Ascending aorta (tissue), 2 donors: ENCODE measurements at regions not wholly inside any gene's neighbourhood (a gene's known extent, or its start where the extent isn't known, plus 50 kb on each side); places are given as distances from the start of the nearest gene placed in this dataset.
A peak's percentile ranks its signal among the peaks of the same experiment; 100 is the strongest.

Experiments
- DNase-seq, 2 donors: peaks; one replicate each; pipeline ENCODE4 v3.0.0-alpha.2; 2019; ENCODE audit warnings: low spot score in 2 of 2
- H3K27ac ChIP-seq, 2 donors: fragments of 200-600 bp; sonication (generic); one replicate each; pipeline ENCODE4 v1.5.1; 2016 to 2017; ENCODE audit warnings: mild to moderate bottlenecking in 1 of 2
- H3K27me3 ChIP-seq: fragments of 200-600 bp; sonication (generic); one replicate; pipeline ENCODE4 v1.5.1; 2017
- H3K36me3 ChIP-seq, 2 donors: fragments of 200-600 bp; sonication (generic); one replicate each; pipeline ENCODE4 v1.5.1; 2016
- H3K4me1 ChIP-seq, 2 donors: fragments of 200-600 bp; sonication (generic); one replicate each; pipeline ENCODE4 v1.5.1; 2016 to 2017; ENCODE audit warnings: mild to moderate bottlenecking in 1 of 2
- H3K4me3 ChIP-seq, 2 donors: fragments of 200-600 bp; sonication (generic); one replicate each; pipeline ENCODE4 v1.5.1; 2016 to 2017; ENCODE audit warnings: mild to moderate bottlenecking in 1 of 2
- H3K9me3 ChIP-seq, 2 donors: fragments of 200-600 bp; sonication (generic); one replicate each; pipeline ENCODE4 v1.5.1; 2016
- intact Hi-C: fragments of 100-400 bp; cut with DNase I; formaldehyde crosslinking; loops from one replicate; pipeline ENCODE4 v1.15.1; 2023
- TF ChIP-seq, protein P1 (sequence below), 3 experiments: fragments of 200-600 bp in 2 of 3; fragments of 450-650 bp in 1 of 3; sonication (generic) in 2 of 3; IDR thresholded peaks; one replicate each; pipeline ENCODE4 v1.5.1; 2016 to 2019; ENCODE audit warnings: antibody characterized with exemption in 3 of 3, mild to moderate bottlenecking in 1 of 3, moderate library complexity in 1 of 3

DNA sequence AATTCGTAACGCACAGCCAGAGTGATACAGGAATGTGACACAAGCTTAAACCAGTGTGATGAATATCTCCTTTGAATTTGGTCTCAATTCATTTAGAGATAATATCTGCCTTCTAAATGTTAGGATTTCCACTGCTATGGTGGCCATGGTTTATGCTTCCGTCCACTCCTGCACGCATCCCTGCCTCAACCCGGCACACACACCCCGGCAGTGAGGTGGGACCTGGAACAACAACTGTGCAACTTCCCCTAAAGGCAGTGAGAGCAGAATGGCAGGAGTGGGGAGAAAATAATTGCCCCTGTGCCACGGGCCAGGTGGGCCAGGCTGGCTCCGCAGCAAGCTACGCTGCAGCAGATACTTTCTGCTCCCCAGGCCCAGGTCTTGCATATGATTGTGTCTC, 72.6 kb upstream of the CPEB4 start:
- Histone ChIP-seq H3K36me3 (no peaks in the 10 kb centered on the region), H3K27me3 (no peaks in the 10 kb centered on the region), H3K4me1 (no peaks in the 10 kb centered on the region), H3K9me3 (no peaks in the 10 kb centered on the region), H3K27ac (no peak overlapping the region), H3K4me3 (no peak overlapping the region)
- intact Hi-C loops, result no loop called here
- no peak for DNase-seq
- TF ChIP-seq, protein P1, sequence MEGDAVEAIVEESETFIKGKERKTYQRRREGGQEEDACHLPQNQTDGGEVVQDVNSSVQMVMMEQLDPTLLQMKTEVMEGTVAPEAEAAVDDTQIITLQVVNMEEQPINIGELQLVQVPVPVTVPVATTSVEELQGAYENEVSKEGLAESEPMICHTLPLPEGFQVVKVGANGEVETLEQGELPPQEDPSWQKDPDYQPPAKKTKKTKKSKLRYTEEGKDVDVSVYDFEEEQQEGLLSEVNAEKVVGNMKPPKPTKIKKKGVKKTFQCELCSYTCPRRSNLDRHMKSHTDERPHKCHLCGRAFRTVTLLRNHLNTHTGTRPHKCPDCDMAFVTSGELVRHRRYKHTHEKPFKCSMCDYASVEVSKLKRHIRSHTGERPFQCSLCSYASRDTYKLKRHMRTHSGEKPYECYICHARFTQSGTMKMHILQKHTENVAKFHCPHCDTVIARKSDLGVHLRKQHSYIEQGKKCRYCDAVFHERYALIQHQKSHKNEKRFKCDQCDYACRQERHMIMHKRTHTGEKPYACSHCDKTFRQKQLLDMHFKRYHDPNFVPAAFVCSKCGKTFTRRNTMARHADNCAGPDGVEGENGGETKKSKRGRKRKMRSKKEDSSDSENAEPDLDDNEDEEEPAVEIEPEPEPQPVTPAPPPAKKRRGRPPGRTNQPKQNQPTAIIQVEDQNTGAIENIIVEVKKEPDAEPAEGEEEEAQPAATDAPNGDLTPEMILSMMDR (IDR thresholded peaks at IDR 0.05), result no peak

DNA sequence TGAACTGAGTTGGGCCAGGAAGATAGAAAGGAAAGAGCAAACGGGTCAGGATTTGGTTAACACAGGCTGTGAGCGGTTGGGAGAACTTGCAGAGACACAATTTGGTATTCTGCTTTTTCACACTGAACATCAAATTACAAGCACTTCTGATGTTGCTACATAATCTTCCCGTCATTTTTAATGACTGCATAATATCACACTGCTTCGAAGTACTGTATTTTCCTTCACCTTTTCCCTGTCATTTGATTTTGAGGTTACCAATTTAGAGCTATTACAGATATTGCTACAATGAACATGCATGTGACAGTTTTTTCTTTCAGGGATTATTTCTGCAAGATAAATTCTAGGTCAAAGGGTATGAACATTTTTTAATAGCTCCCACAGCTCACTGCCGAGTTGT, 71.4 kb upstream of the CPEB4 start:
- Histone ChIP-seq H3K9me3 (no peaks in the 10 kb centered on the region), H3K36me3 (no peaks in the 10 kb centered on the region), H3K4me1 (no peaks in the 10 kb centered on the region), H3K27me3 (no peaks in the 10 kb centered on the region), H3K4me3 (no peak overlapping the region), H3K27ac (no peak overlapping the region)
- intact Hi-C loops, result no loop called here
- TF ChIP-seq, protein P1 (IDR thresholded peaks at IDR 0.05), result no peak
- no peak for DNase-seq

DNA sequence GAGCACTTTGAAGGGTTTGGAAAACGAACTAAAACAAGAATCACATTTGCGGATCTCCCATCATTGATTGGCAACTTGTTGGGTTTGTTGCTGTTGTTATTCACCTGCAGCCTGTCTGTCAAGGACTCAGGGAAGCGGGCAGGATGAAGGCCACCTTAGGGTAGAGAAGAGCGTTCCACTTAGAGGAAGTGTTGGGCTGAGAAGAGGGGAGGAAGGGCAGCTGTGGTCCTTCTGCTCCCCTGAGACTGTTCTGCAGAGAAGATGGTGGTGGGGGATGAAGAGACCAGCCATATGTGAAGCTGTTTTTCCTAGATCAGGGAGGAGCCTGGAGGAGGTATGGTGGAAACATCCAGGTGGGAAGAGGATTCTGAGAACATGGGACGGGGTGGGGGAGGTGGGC, 70.6 kb upstream of the CPEB4 start:
- Histone ChIP-seq H3K9me3 (no peaks in the 10 kb centered on the region), H3K27me3 (no peaks in the 10 kb centered on the region), H3K4me3 (no peak overlapping the region), H3K36me3 (no peaks in the 10 kb centered on the region), H3K4me1 (no peaks in the 10 kb centered on the region), H3K27ac (no peak overlapping the region)
- TF ChIP-seq, protein P1 (IDR thresholded peaks at IDR 0.05), result no peak
- intact Hi-C loops, result no loop called here
- DNase-seq, result no peak

DNA sequence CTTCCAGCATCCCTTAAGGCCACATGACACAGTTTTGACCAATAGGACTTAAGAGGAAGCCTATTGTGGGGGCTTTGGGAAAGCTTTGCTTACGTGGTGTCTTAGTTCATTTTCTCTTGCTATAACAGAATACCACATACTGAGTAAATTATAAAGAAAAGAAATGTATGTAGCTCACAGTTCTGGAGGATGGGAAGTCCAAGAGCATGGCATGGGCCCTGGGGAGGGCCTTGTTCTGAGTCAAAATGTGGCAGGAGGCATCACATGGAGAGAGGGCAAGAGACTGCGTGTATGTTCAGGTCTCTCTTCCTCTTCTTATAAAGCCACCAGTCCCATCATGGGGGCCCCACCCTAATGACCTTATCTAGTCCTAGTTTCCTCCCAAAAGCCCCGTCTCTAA, 68.6 kb upstream of the CPEB4 start:
- TF ChIP-seq, protein P1 (IDR thresholded peaks at IDR 0.05), result no peak
- intact Hi-C loops, result no loop called here
- H3K9me3 ChIP-seq, result no peaks in the 10 kb centered on the region

DNA sequence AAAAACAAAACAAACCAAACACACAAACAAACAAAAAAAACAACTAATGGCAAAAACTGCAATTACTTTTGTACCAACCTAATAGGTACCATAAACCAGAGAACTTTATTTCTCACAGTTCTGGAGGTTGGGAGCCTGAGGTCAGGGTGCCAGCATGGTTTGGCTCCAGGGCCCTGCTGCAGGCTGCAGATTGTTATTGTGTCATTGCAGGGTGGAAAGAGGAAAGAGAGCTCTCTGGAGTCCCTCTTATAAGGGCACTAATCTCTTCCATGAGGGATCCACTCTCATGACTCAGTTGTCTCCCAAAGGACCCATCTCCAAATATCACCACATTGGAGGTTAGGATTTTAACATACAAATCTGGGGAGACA, 64.9 kb upstream of the CPEB4 start:
- Histone ChIP-seq H3K4me3 (no peak overlapping the region), H3K4me1 (peaks cover 3 to 14% of the 10 kb centered on the region in 2 donors), H3K9me3 (no peaks in the 10 kb centered on the region), H3K36me3 (no peaks in the 10 kb centered on the region), H3K27ac (peak overlapping the region in 1 of 2 donors; percentile 61), H3K27me3 (no peaks in the 10 kb centered on the region)
- DNase-seq, result no peak
- TF ChIP-seq, protein P1 (IDR thresholded peaks at IDR 0.05), result no peak
- intact Hi-C loops, result loop anchor here (5.0 kb wide), 1 partner anchor 64 kb away; the partner anchor contains the start of gene CPEB4

More for the DNA sequence above, 68.6 kb upstream of the CPEB4 start:
- H3K36me3 ChIP-seq, result no peaks in the 10 kb centered on the region
- DNase-seq, result no peak
- H3K27me3 ChIP-seq, result no peaks in the 10 kb centered on the region
- H3K4me3 ChIP-seq, result no peak overlapping the region
- peaks cover 2 to 3% of the 10 kb centered on the region in 2 donors for H3K4me1 ChIP-seq
- H3K27ac ChIP-seq, result no peak overlapping the region
